ENCODE measurements at regions not wholly inside any gene's neighbourhood (a gene's known extent, or its start where the extent isn't known, plus 50 kb on each side); places are given as distances from the start of the nearest gene placed in this dataset.

DNA sequence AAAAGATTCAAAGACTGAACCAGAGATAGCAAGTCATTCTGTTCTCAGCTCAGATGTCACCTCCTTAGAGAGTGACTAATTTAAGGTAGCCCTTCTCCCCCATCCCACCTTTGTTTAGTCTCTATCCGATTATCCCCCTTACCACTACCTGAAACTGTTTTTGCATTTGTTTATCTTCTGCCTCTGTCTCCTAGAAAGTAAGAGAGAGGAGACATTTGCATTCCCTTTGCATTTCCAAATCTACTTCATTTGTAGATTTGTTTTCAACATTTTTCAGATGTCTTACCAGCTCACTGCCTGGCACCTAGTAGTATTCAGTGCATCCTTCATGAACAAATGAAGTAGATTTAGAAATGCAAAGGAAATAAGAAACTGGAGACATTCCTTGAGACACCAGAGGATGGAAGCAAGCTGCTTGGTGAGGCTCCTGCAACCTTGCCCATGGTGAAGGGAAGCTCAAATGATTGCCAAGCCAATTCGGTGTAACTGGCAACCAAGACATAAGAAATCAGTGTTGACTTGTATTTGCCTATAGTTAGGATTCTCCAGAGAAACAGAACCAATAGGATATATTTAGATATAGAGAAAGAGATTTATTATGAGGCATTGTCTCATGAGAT lies 385.7 kb downstream of the STK39 start:
- CTCF ChIA-PET, result no interaction called here
- no peak for DNase-seq

DNA sequence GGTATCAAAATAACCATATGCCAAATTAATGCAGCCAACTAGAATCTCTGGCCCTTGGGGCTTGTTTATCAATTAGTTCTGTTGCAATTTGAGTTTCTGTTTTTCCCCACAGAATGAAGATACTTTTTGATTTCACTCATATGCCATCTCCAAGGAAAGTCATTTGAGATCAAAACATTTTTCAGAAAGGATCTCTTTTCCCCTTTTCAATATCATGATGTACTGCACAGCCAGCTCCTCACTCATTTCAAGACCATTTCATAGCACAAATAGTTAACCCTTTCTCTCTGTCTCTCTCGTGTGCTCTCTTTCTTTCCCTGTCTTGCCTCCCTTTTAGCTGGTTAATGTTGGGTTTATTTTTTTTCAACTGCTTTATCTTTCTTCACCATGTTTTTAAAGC lies 387.3 kb downstream of the STK39 start:
- CTCF ChIA-PET, result no interaction called here
- H3K4me1 ChIP-seq (ENCODE audit: control insufficient read depth in 1 of 2, extremely low read depth in 1 of 2, insufficient read depth in 2 of 2, low read length in 2 of 2), result no peaks in the 10 kb centered on the region
- H3K27me3 ChIP-seq (replicated peaks in 1 of 2; ENCODE audit: control insufficient read depth in 2 of 2, extremely low read depth in 1 of 2, insufficient read depth in 2 of 2, low read length in 1 of 2), result no peaks in the 10 kb centered on the region
- H3K27ac ChIP-seq (ENCODE audit: low read length), result no peak overlapping the region
- H3K9me3 ChIP-seq, result no peaks in the 10 kb centered on the region
- ATAC-seq (replicated peaks in 1 of 4) (no peak), DNase-seq (no peak)
- no CpG with 5 or more reads among the region's 1 CpG for WGBS (ENCODE audit: insufficient coverage)
- no peaks in the 10 kb centered on the region for H3K9me3 Mint-ChIP-seq
- POLR2A ChIA-PET, result no interaction called here
- peaks cover 0 to 4% of the 10 kb centered on the region in 2 donors for H3K27me3 Mint-ChIP-seq
- H3K36me3 Mint-ChIP-seq, result no peaks in the 10 kb centered on the region
- no peaks in the 10 kb centered on the region for H3K4me1 Mint-ChIP-seq
- H3K4me3 ChIP-seq (ENCODE audit: control insufficient read depth in 1 of 2, extremely low read depth in 1 of 2, low read length in 1 of 2), result no peak overlapping the region
- no peak overlapping the region for H3K27ac Mint-ChIP-seq
- no peaks in the 10 kb centered on the region for H3K36me3 ChIP-seq (ENCODE audit: control insufficient read depth in 2 of 2, extremely low read depth in 1 of 2, insufficient read depth in 1 of 2, low read length in 1 of 2)
- no peak overlapping the region for H3K4me3 Mint-ChIP-seq

More for the DNA sequence above, 385.7 kb downstream of the STK39 start:
- Mint-ChIP-seq H3K9me3 (peaks cover 0 to 3% (median 0%) of the 10 kb centered on the region in 3 donors), H3K36me3 (no peaks in the 10 kb centered on the region), H3K27ac (no peak overlapping the region), H3K4me3 (no peak overlapping the region), H3K27me3 (peaks cover 0 to 11% of the 10 kb centered on the region in 2 donors), H3K4me1 (no peaks in the 10 kb centered on the region)
- Histone ChIP-seq H3K4me1 (ENCODE audit: control insufficient read depth in 1 of 2, extremely low read depth in 1 of 2, insufficient read depth in 2 of 2, low read length in 2 of 2) (no peaks in the 10 kb centered on the region), H3K4me3 (ENCODE audit: control insufficient read depth in 1 of 2, extremely low read depth in 1 of 2, low read length in 1 of 2) (no peak overlapping the region), H3K27me3 (replicated peaks in 1 of 2; ENCODE audit: control insufficient read depth in 2 of 2, extremely low read depth in 1 of 2, insufficient read depth in 2 of 2, low read length in 1 of 2) (no peaks in the 10 kb centered on the region), H3K27ac (ENCODE audit: low read length) (no peak overlapping the region), H3K9me3 (no peaks in the 10 kb centered on the region), H3K36me3 (ENCODE audit: control insufficient read depth in 2 of 2, extremely low read depth in 1 of 2, insufficient read depth in 1 of 2, low read length in 1 of 2) (no peaks in the 10 kb centered on the region)
- 60% methylated on average over 1 of the region's 2 CpGs for WGBS (ENCODE audit: insufficient coverage)
- no peak for ATAC-seq (replicated peaks in 1 of 4)
- POLR2A ChIA-PET, result no interaction called here

- Mint-ChIP-seq H3K27ac (no peak overlapping the region), H3K9me3 (no peaks in the 10 kb centered on the region), H3K27me3 (peaks cover 0 to 4% of the 10 kb centered on the region in 2 donors), H3K4me1 (no peaks in the 10 kb centered on the region), H3K36me3 (no peaks in the 10 kb centered on the region), H3K4me3 (no peak overlapping the region)
- CTCF ChIA-PET, result no interaction called here
- no peak overlapping the region for H3K4me3 ChIP-seq (ENCODE audit: control insufficient read depth in 1 of 2, extremely low read depth in 1 of 2, low read length in 1 of 2)
- no peak for DNase-seq
- no peaks in the 10 kb centered on the region for H3K36me3 ChIP-seq (ENCODE audit: control insufficient read depth in 2 of 2, extremely low read depth in 1 of 2, insufficient read depth in 1 of 2, low read length in 1 of 2)
- no peaks in the 10 kb centered on the region for H3K4me1 ChIP-seq (ENCODE audit: control insufficient read depth in 1 of 2, extremely low read depth in 1 of 2, insufficient read depth in 2 of 2, low read length in 2 of 2)
- no peak for ATAC-seq (replicated peaks in 1 of 4)
- H3K27me3 ChIP-seq (replicated peaks in 1 of 2; ENCODE audit: control insufficient read depth in 2 of 2, extremely low read depth in 1 of 2, insufficient read depth in 2 of 2, low read length in 1 of 2), result no peaks in the 10 kb centered on the region
- WGBS (ENCODE audit: insufficient coverage), result no CpG with 5 or more reads among the region's 1 CpG
- H3K9me3 ChIP-seq, result no peaks in the 10 kb centered on the region
- no peak overlapping the region for H3K27ac ChIP-seq (ENCODE audit: low read length)
- POLR2A ChIA-PET, result no interaction called here
Measured at GRCh38 chr2:167859676-167860075, 387.7 kb downstream of the STK39 start.

DNA sequence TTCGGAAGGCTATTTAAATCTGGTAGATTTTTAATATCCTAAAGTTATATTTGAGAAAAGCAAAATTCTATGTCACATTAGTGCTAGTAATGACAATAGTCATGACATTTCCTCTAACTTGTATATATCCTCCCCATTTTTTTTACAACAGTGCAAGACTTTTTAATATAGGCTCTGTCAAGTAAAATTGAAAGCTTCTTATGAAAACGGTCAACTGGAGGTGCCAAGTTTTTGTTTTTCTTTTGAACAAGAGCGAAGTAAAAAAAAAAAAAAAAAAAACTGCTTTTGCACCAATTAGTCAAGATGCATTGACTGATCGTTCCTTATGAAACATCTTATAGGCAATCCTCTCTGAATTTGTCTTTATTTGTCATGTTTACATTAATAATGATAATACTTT lies 389.3 kb downstream of the STK39 start:
- CTCF ChIA-PET, result no interaction called here
- POLR2A ChIA-PET, result no interaction called here
- no peak for ATAC-seq (replicated peaks in 1 of 4)

DNA sequence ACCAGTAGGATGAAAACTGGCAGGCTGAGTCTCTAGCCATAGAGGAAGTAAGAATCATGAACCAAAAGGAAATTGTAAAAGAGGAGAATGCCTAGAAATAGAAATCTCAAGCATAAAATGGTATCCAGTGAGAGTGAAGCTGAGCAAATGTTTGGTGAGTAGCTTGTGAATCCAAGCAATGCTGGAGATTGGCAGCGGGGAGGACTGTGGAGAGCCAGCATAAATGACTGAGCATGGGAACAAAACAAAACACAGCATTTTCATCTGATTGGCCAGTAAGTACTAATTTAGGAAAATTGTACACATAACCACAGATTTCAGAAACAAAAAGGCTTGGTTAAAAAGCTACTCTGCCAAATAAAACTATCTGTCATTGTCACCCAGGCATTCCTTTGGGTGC lies 390.0 kb downstream of the STK39 start:
- Histone ChIP-seq H3K27ac (ENCODE audit: low read length) (no peak overlapping the region), H3K36me3 (ENCODE audit: control insufficient read depth in 2 of 2, extremely low read depth in 1 of 2, insufficient read depth in 1 of 2, low read length in 1 of 2) (no peaks in the 10 kb centered on the region), H3K4me3 (ENCODE audit: control insufficient read depth in 1 of 2, extremely low read depth in 1 of 2, low read length in 1 of 2) (no peak overlapping the region), H3K27me3 (replicated peaks in 1 of 2; ENCODE audit: control insufficient read depth in 2 of 2, extremely low read depth in 1 of 2, insufficient read depth in 2 of 2, low read length in 1 of 2) (no peaks in the 10 kb centered on the region), H3K9me3 (no peaks in the 10 kb centered on the region), H3K4me1 (ENCODE audit: control insufficient read depth in 1 of 2, extremely low read depth in 1 of 2, insufficient read depth in 2 of 2, low read length in 2 of 2) (no peaks in the 10 kb centered on the region)
- Mint-ChIP-seq H3K9me3 (no peaks in the 10 kb centered on the region), H3K4me3 (no peak overlapping the region), H3K27ac (no peak overlapping the region), H3K36me3 (no peaks in the 10 kb centered on the region), H3K27me3 (peaks cover 0 to 1% of the 10 kb centered on the region in 2 donors), H3K4me1 (no peaks in the 10 kb centered on the region)
- WGBS (ENCODE audit: insufficient coverage), result no CpG with 5 or more reads among the region's 1 CpG
- ChIA-PET POLR2A (no interaction called here), CTCF (interaction anchor here in 1 of 2 donors (1.0 kb wide), 1 partner anchor 13 kb away, joined by 3 read pairs; no protein-coding TSS in a partner anchor)
- ATAC-seq (replicated peaks in 1 of 4) (no peak), DNase-seq (no peak)

More for the DNA sequence above, 389.3 kb downstream of the STK39 start:
- Mint-ChIP-seq H3K4me3 (no peak overlapping the region), H3K27ac (no peak overlapping the region), H3K9me3 (no peaks in the 10 kb centered on the region), H3K36me3 (no peaks in the 10 kb centered on the region), H3K27me3 (peaks cover 0 to 4% of the 10 kb centered on the region in 2 donors), H3K4me1 (no peaks in the 10 kb centered on the region)
- H3K27me3 ChIP-seq (replicated peaks in 1 of 2; ENCODE audit: control insufficient read depth in 2 of 2, extremely low read depth in 1 of 2, insufficient read depth in 2 of 2, low read length in 1 of 2), result no peaks in the 10 kb centered on the region
- H3K9me3 ChIP-seq, result no peaks in the 10 kb centered on the region
- DNase-seq, result no peak
- no peak overlapping the region for H3K4me3 ChIP-seq (ENCODE audit: control insufficient read depth in 1 of 2, extremely low read depth in 1 of 2, low read length in 1 of 2)
- no CpG with 5 or more reads among the region's 4 CpGs for WGBS (ENCODE audit: insufficient coverage)
- H3K27ac ChIP-seq (ENCODE audit: low read length), result no peak overlapping the region
- H3K36me3 ChIP-seq (ENCODE audit: control insufficient read depth in 2 of 2, extremely low read depth in 1 of 2, insufficient read depth in 1 of 2, low read length in 1 of 2), result no peaks in the 10 kb centered on the region
- H3K4me1 ChIP-seq (ENCODE audit: control insufficient read depth in 1 of 2, extremely low read depth in 1 of 2, insufficient read depth in 2 of 2, low read length in 2 of 2), result no peaks in the 10 kb centered on the region

DNA sequence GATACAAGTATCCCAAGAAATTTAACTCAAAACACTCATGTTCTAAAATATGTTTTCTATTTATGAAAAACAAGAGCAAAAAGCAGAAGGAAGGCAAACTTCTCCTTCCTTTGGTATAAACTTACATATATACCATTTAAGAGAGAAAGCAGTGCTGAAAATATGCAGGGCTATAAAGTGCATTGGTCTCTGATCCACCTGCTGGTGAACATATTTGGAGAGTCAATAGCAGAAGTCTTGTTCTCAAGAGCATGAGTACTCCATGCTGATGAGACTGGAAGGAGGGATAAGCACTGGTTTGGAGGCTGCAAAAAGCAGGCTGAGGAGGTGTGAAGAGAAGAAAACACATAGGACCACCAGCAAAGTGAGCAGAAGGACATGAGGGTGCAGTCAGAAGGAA lies 391.2 kb downstream of the STK39 start:
- Mint-ChIP-seq H3K9me3 (no peaks in the 10 kb centered on the region), H3K27me3 (no peaks in the 10 kb centered on the region), H3K4me3 (no peak overlapping the region), H3K4me1 (no peaks in the 10 kb centered on the region), H3K36me3 (no peaks in the 10 kb centered on the region), H3K27ac (no peak overlapping the region)
- H3K36me3 ChIP-seq (ENCODE audit: control insufficient read depth in 2 of 2, extremely low read depth in 1 of 2, insufficient read depth in 1 of 2, low read length in 1 of 2), result no peaks in the 10 kb centered on the region
- no peaks in the 10 kb centered on the region for H3K4me1 ChIP-seq (ENCODE audit: control insufficient read depth in 1 of 2, extremely low read depth in 1 of 2, insufficient read depth in 2 of 2, low read length in 2 of 2)
- ChIA-PET POLR2A (no interaction called here), CTCF (no interaction called here)
- DNase-seq (no peak), ATAC-seq (replicated peaks in 1 of 4) (no peak)
- H3K4me3 ChIP-seq (ENCODE audit: control insufficient read depth in 1 of 2, extremely low read depth in 1 of 2, low read length in 1 of 2), result no peak overlapping the region
- no peak overlapping the region for H3K27ac ChIP-seq (ENCODE audit: low read length)
- no peaks in the 10 kb centered on the region for H3K27me3 ChIP-seq (replicated peaks in 1 of 2; ENCODE audit: control insufficient read depth in 2 of 2, extremely low read depth in 1 of 2, insufficient read depth in 2 of 2, low read length in 1 of 2)
- no peaks in the 10 kb centered on the region for H3K9me3 ChIP-seq

DNA sequence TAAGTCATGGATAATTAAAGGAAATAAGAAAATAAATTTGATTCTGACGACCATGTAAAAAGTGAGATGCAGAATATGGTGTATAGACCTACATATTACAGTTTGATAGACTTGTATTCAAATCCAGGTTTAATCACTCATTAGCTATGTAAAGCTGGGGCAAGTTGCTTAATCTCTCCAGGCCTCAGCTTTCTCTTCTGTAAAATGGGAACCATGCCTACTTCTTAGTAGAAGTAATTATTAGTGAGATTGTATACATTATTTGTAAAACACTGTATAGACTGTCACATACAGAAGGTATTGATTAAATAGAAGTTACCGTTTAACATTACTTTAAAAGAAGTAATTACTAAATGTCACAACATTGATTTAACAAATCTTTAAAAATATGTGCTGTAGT lies 392.2 kb downstream of the STK39 start:
- ChIA-PET CTCF (no interaction called here), POLR2A (no interaction called here)
- H3K4me3 ChIP-seq (ENCODE audit: control insufficient read depth in 1 of 2, extremely low read depth in 1 of 2, low read length in 1 of 2), result no peak overlapping the region
- no peaks in the 10 kb centered on the region for H3K27me3 Mint-ChIP-seq
- H3K4me3 Mint-ChIP-seq, result no peak overlapping the region
- ATAC-seq (replicated peaks in 1 of 4), result no peak
- no peak overlapping the region for H3K27ac ChIP-seq (ENCODE audit: low read length)
- no peaks in the 10 kb centered on the region for H3K27me3 ChIP-seq (replicated peaks in 1 of 2; ENCODE audit: control insufficient read depth in 2 of 2, extremely low read depth in 1 of 2, insufficient read depth in 2 of 2, low read length in 1 of 2)
- H3K27ac Mint-ChIP-seq, result no peak overlapping the region
- H3K36me3 Mint-ChIP-seq, result no peaks in the 10 kb centered on the region
- H3K4me1 Mint-ChIP-seq, result no peaks in the 10 kb centered on the region
- no peaks in the 10 kb centered on the region for H3K9me3 ChIP-seq
- no peaks in the 10 kb centered on the region for H3K4me1 ChIP-seq (ENCODE audit: control insufficient read depth in 1 of 2, extremely low read depth in 1 of 2, insufficient read depth in 2 of 2, low read length in 2 of 2)
- peaks cover 0 to 3% (median 0%) of the 10 kb centered on the region in 3 donors for H3K9me3 Mint-ChIP-seq
- WGBS (ENCODE audit: insufficient coverage), result no CpG with 5 or more reads among the region's 2 CpGs
- H3K36me3 ChIP-seq (ENCODE audit: control insufficient read depth in 2 of 2, extremely low read depth in 1 of 2, insufficient read depth in 1 of 2, low read length in 1 of 2), result no peaks in the 10 kb centered on the region
- DNase-seq, result no peak

Measured in T-cell (primary cell).